ENCODE measurements at regions not wholly inside any gene's neighbourhood (a gene's known extent, or its start where the extent isn't known, plus 50 kb on each side); places are given as distances from the start of the nearest gene placed in this dataset.

DNA sequence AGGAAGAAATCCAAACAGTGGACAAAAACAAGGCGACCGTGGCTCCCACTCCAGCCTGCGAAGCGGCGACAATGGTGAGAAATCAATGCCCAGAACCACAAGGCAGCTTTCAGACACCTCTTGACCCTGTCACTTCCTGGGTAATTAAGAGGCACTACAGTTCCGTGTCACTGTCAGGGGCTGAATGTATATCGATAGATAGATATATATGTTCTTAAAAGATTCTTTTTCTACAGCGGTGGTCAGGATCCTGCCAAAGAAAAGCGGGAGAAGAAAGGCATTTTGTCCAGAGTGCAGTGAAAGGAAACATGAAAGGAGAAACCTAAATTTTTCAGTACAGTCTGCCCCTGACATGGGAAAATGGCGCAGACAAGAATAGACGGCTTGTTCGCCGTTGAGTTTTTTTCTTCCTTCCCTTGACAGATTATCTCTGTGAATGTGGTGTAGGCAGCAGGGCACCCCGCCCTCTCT lies 56.2 kb upstream of the HES1 start:
- RAD21 ChIA-PET (ENCODE audit: low non-redundant PET in 1 of 2, low total read pairs in 2 of 2, uncharacterized antibody in 2 of 2, unreplicated experiment in 2 of 2) = no interaction called here
- no peaks in the 10 kb centered on the region for H3K9me2 ChIP-seq (ENCODE audit: insufficient read depth)
- no peaks in the 10 kb centered on the region; a peak in 1 of 4 replicates for H3K4me1 ChIP-seq (ENCODE audit: control insufficient read depth in 1 of 2, insufficient read depth in 2 of 2, low read length in 2 of 2)
- H3K9me3 ChIP-seq (ENCODE audit: control insufficient read depth in 1 of 2, insufficient read depth in 1 of 2, low read depth in 1 of 2, low read length in 2 of 2) = no peaks in the 10 kb centered on the region
- no peak overlapping the region for H3K4me2 ChIP-seq (ENCODE audit: low read length)
- peaks cover 12% of the 10 kb centered on the region; the same call in 1 of the 2 replicates for H3K27me3 ChIP-seq (ENCODE audit: insufficient read depth, low read length)
- ATAC-seq (no peak), DNase-seq (ENCODE audit: low read depth, low spot score) (no peak)
- H4K20me1 ChIP-seq (ENCODE audit: insufficient read depth) = no peaks in the 10 kb centered on the region
- CTCF ChIA-PET = no interaction called here
- H3K36me3 ChIP-seq (ENCODE audit: control insufficient read depth in 1 of 2, insufficient read depth in 2 of 2, low read length in 2 of 2) = no peaks in the 10 kb centered on the region
- POLR2A ChIA-PET = no interaction called here
- H3K9ac ChIP-seq (ENCODE audit: low read length) = no peak overlapping the region
- H3K4me3 ChIP-seq (replicated peaks in 1 of 2; ENCODE audit: low read depth in 1 of 2, low read length in 2 of 2) = no peak overlapping the region
- intact Hi-C loops (cut with micrococcal nuclease) = no loop called here
- TF ChIP-seq CEBPB (IDR thresholded peaks at IDR 0.05; ENCODE audit: low read depth) (no peak), FOSL1 (IDR thresholded peaks at IDR 0.05; ENCODE audit: low read depth) (no peak), JUND (IDR thresholded peaks at IDR 0.05) (no peak), TCF7L2 (IDR thresholded peaks at IDR 0.05; ENCODE audit: borderline replicate concordance, extremely low read depth, insufficient read depth, insufficient read length) (no peak), POLR2A (IDR thresholded peaks at IDR 0.05; ENCODE audit: borderline replicate concordance, extremely low read depth, insufficient read depth, insufficient read length) (no peak), CBX3 (IDR thresholded peaks at IDR 0.05; ENCODE audit: low read depth) (no peak), SRF (IDR thresholded peaks at IDR 0.05; ENCODE audit: low read depth) (no peak)
- TF ChIP-seq, protein P1, sequence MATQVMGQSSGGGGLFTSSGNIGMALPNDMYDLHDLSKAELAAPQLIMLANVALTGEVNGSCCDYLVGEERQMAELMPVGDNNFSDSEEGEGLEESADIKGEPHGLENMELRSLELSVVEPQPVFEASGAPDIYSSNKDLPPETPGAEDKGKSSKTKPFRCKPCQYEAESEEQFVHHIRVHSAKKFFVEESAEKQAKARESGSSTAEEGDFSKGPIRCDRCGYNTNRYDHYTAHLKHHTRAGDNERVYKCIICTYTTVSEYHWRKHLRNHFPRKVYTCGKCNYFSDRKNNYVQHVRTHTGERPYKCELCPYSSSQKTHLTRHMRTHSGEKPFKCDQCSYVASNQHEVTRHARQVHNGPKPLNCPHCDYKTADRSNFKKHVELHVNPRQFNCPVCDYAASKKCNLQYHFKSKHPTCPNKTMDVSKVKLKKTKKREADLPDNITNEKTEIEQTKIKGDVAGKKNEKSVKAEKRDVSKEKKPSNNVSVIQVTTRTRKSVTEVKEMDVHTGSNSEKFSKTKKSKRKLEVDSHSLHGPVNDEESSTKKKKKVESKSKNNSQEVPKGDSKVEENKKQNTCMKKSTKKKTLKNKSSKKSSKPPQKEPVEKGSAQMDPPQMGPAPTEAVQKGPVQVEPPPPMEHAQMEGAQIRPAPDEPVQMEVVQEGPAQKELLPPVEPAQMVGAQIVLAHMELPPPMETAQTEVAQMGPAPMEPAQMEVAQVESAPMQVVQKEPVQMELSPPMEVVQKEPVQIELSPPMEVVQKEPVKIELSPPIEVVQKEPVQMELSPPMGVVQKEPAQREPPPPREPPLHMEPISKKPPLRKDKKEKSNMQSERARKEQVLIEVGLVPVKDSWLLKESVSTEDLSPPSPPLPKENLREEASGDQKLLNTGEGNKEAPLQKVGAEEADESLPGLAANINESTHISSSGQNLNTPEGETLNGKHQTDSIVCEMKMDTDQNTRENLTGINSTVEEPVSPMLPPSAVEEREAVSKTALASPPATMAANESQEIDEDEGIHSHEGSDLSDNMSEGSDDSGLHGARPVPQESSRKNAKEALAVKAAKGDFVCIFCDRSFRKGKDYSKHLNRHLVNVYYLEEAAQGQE (IDR thresholded peaks at IDR 0.05; ENCODE audit: low read depth) = no peak
- TF ChIP-seq, protein P2, sequence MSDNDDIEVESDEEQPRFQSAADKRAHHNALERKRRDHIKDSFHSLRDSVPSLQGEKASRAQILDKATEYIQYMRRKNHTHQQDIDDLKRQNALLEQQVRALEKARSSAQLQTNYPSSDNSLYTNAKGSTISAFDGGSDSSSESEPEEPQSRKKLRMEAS (IDR thresholded peaks at IDR 0.05) = no peak
- no TSS peak for BruUV-seq (replicated peaks)
- no peak overlapping the region for H3K27ac ChIP-seq (ENCODE audit: low read depth, low read length)
- H3K79me2 ChIP-seq (ENCODE audit: insufficient read depth, low read length) = no peaks in the 10 kb centered on the region
- no peak overlapping the region for H2AFZ ChIP-seq (ENCODE audit: low read depth, low read length, poor library complexity, severe bottlenecking)
